ENCODE measurements at regions not wholly inside any gene's neighbourhood (a gene's known extent, or its start where the extent isn't known, plus 50 kb on each side); places are given as distances from the start of the nearest gene placed in this dataset.

GRCh38 chr2:120866071-120866470 is 130.4 kb downstream of the GLI2 start:
- ChIA-PET CTCF (interaction anchor here (1.0 to 3.3 kb wide), 6 partner anchors 11 to 205 kb away, joined by 3 to 7 read pairs (median 4); no protein-coding TSS in a partner anchor), POLR2A (no interaction called here)
- H3K9me3 ChIP-seq, result no peaks in the 10 kb centered on the region
- no peak for TF ChIP-seq HOXA7 (CRISPR knock-in tag; IDR thresholded peaks at IDR 0.05)
- TF ChIP-seq, protein P1, sequence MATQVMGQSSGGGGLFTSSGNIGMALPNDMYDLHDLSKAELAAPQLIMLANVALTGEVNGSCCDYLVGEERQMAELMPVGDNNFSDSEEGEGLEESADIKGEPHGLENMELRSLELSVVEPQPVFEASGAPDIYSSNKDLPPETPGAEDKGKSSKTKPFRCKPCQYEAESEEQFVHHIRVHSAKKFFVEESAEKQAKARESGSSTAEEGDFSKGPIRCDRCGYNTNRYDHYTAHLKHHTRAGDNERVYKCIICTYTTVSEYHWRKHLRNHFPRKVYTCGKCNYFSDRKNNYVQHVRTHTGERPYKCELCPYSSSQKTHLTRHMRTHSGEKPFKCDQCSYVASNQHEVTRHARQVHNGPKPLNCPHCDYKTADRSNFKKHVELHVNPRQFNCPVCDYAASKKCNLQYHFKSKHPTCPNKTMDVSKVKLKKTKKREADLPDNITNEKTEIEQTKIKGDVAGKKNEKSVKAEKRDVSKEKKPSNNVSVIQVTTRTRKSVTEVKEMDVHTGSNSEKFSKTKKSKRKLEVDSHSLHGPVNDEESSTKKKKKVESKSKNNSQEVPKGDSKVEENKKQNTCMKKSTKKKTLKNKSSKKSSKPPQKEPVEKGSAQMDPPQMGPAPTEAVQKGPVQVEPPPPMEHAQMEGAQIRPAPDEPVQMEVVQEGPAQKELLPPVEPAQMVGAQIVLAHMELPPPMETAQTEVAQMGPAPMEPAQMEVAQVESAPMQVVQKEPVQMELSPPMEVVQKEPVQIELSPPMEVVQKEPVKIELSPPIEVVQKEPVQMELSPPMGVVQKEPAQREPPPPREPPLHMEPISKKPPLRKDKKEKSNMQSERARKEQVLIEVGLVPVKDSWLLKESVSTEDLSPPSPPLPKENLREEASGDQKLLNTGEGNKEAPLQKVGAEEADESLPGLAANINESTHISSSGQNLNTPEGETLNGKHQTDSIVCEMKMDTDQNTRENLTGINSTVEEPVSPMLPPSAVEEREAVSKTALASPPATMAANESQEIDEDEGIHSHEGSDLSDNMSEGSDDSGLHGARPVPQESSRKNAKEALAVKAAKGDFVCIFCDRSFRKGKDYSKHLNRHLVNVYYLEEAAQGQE (IDR thresholded peaks at IDR 0.05), result no peak
- no peak for TF ChIP-seq EHMT2 (IDR thresholded peaks at IDR 0.05; ENCODE audit: low read depth)
- TF ChIP-seq, protein P2, sequence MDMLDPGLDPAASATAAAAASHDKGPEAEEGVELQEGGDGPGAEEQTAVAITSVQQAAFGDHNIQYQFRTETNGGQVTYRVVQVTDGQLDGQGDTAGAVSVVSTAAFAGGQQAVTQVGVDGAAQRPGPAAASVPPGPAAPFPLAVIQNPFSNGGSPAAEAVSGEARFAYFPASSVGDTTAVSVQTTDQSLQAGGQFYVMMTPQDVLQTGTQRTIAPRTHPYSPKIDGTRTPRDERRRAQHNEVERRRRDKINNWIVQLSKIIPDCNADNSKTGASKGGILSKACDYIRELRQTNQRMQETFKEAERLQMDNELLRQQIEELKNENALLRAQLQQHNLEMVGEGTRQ (IDR thresholded peaks at IDR 0.05), result no peak
- TF ChIP-seq RFX5 (IDR thresholded peaks at IDR 0.05), result no peak
- TF ChIP-seq HOXB5 (CRISPR knock-in tag; IDR thresholded peaks at IDR 0.05), result no peak
- no peak for TF ChIP-seq PHF8 (IDR thresholded peaks at IDR 0.05; ENCODE audit: borderline replicate concordance, low read depth)
- no peak for TF ChIP-seq ZSCAN20 (CRISPR knock-in tag; IDR thresholded peaks at IDR 0.05)
- H3K4me3 ChIP-seq, result no peak overlapping the region
- H3K4me2 ChIP-seq, result peak overlapping the region; percentile 79; the same call in 1 of the 3 replicates
- FAIRE-seq (no peak), DNase-seq (ENCODE audit: low read depth in 1 of 2, low spot score in 1 of 2) (no peak), ATAC-seq (no peak)
- WGBS (ENCODE audit: missing lambda C conversion rate), result 85% methylated on average over 6 of the region's 7 CpGs
- H3K4me1 ChIP-seq, result peaks cover 62% of the 10 kb centered on the region
- H3K27ac ChIP-seq, result peak overlapping the region in 1 of 2 experiments; percentile 89; a peak in 3 of 6 replicates

DNA sequence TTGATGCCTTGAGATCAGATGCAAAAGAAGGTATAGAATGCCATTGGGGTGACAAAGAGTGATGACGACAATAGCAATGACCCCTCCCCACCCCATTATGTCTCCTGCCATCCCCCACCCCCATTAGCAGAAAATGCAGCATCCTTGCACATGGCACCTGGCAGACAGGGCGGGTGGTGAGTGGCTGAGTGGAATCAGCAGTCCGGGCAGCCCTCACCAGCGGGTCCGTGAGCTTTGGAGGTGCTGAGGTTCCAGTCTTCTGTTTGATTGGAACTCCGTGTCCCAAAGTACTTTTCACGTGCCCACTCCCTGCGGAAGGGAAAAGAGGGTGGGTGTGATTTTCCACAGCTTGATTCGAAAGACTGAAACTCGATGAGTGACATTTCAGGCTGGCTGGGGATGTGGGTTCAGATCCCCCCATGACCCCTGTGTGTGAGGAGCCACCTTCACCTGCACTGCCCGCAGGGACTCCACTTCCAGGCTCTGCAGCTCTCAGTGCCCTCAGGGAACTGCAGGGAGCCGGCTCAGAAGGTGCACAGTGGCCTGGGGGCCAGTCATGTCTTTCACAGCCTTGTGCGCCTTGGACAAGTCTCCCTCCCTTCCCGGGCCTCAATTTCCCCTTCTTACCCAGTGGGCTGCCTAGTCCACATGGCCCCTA is 130.9 kb downstream of the GLI2 start:
- peak overlapping the region; percentile 79 for H3K4me2 ChIP-seq
- H3K4me1 ChIP-seq, result peaks cover 62% of the 10 kb centered on the region
- ChIA-PET POLR2A (no interaction called here), CTCF (interaction anchor here (0.7 to 3.3 kb wide), 6 partner anchors 10 to 171 kb away, joined by 3 to 7 read pairs (median 4); no protein-coding TSS in a partner anchor)
- TF ChIP-seq HOXA7 (CRISPR knock-in tag; IDR thresholded peaks at IDR 0.05), result no peak
- TF ChIP-seq FOSB (CRISPR knock-in tag; IDR thresholded peaks at IDR 0.05), result no peak
- no peak for TF ChIP-seq CBX8 (IDR thresholded peaks at IDR 0.05)
- no peak for TF ChIP-seq HOXB5 (CRISPR knock-in tag; IDR thresholded peaks at IDR 0.05)
- TF ChIP-seq E2F6 (IDR thresholded peaks at IDR 0.05; ENCODE audit: borderline replicate concordance, low read depth), result no peak
- TF ChIP-seq FOSL2 (IDR thresholded peaks at IDR 0.05), result no peak
- no peak for TF ChIP-seq FOSL2 (CRISPR knock-in tag; IDR thresholded peaks at IDR 0.05)
- no peak for TF ChIP-seq HOXB13 (CRISPR knock-in tag; IDR thresholded peaks at IDR 0.05; ENCODE audit: low read depth)
- 83% methylated on average over 14 of the region's 14 CpGs for WGBS (ENCODE audit: missing lambda C conversion rate)
- FAIRE-seq (no peak), DNase-seq (ENCODE audit: low read depth in 1 of 2, low spot score in 1 of 2) (no peak), ATAC-seq (peak in 1 of 2 experiments; percentile 13; a peak in 3 of 6 replicates)
- peak overlapping the region; percentile 70 to 89 for H3K27ac ChIP-seq
- peak overlapping the region; percentile 24; the same call in 2 of the 3 replicates for H3K4me3 ChIP-seq
- H3K9me3 ChIP-seq, result no peaks in the 10 kb centered on the region

- TF ChIP-seq POLR2AphosphoS2 (conservative IDR thresholded peaks at IDR 0.05; ENCODE audit: low read length), result no peak
- no peak for TF ChIP-seq SMC3 (IDR thresholded peaks at IDR 0.05)
- TF ChIP-seq FOSL2 (IDR thresholded peaks at IDR 0.05), result no peak
- TF ChIP-seq FOSL2 (CRISPR knock-in tag; IDR thresholded peaks at IDR 0.05), result peak; percentile 54
- no peak for TF ChIP-seq EHF (CRISPR knock-in tag; IDR thresholded peaks at IDR 0.05)
- no peak for TF ChIP-seq ZFP36 (IDR thresholded peaks at IDR 0.05; ENCODE audit: borderline replicate concordance, partially characterized antibody)
- TF ChIP-seq MAX (IDR thresholded peaks at IDR 0.05), result peak; percentile 44; the same call in 1 of the 2 replicates
- no peak for TF ChIP-seq HOXA7 (CRISPR knock-in tag; IDR thresholded peaks at IDR 0.05)
- ChIA-PET CTCF (interaction anchor here (0.6 to 3.3 kb wide), 10 partner anchors 9 to 203 kb away, joined by 3 to 7 read pairs (median 3); no protein-coding TSS in a partner anchor), POLR2A (no interaction called here)
- ATAC-seq (peak; percentile 79 to 82), FAIRE-seq (no peak), DNase-seq (ENCODE audit: low read depth in 1 of 2, low spot score in 1 of 2) (peak; percentile 49 to 55)
- peaks cover 56% of the 10 kb centered on the region for H3K4me1 ChIP-seq
- peak overlapping the region; percentile 70 to 89 for H3K27ac ChIP-seq
- WGBS (ENCODE audit: missing lambda C conversion rate), result 77% methylated on average over 33 of the region's 54 CpGs
- peak overlapping the region; percentile 24; the same call in 2 of the 3 replicates for H3K4me3 ChIP-seq
- H3K9me3 ChIP-seq, result no peaks in the 10 kb centered on the region
- peak overlapping the region; percentile 79 for H3K4me2 ChIP-seq
Measured at GRCh38 chr2:120867290-120868241, 131.9 kb downstream of the GLI2 start.
